Esophagus muscularis mucosa (tissue), 4 donors: ENCODE measurements at regions not wholly inside any gene's neighbourhood (a gene's known extent, or its start where the extent isn't known, plus 50 kb on each side); places are given as distances from the start of the nearest gene placed in this dataset.

Source experiments
- DNase-seq: peaks from one replicate; pipeline ENCODE4 v3.0.0-alpha.2; 2017; ENCODE audit errors: extremely low spot score
- H3K27ac ChIP-seq, 4 donors: fragments of 200-600 bp; sonication (generic); replicated peaks in 1 of 4; 1 replicate in 3 of 4; 2 replicates in 1 of 4; pipeline ENCODE4 v1.5.1; 2016 to 2019; ENCODE audit warnings: mild to moderate bottlenecking in 1 of 4
- H3K27me3 ChIP-seq, 4 donors: fragments of 200-600 bp; sonication (generic); one replicate each; pipeline versions ENCODE4 v1.5.1 to v1.6.0; 2016 to 2019
- H3K36me3 ChIP-seq, 4 donors: fragments of 200-600 bp; sonication (generic); one replicate each; pipeline ENCODE4 v1.5.1; 2016 to 2019
- H3K4me1 ChIP-seq, 4 donors: fragments of 200-600 bp; sonication (generic); one replicate each; pipeline ENCODE4 v1.5.1; 2016 to 2019
- H3K4me3 ChIP-seq, 4 donors: fragments of 200-600 bp; sonication (generic); 1 replicate in 2 of 4; 2 replicates in 2 of 4; pipeline ENCODE4 v1.5.1; 2016 to 2019; ENCODE audit warnings: mild to moderate bottlenecking in 4 of 4, moderate library complexity in 1 of 4
- H3K9me3 ChIP-seq, 4 donors: fragments of 200-600 bp; sonication (generic); 1 replicate in 3 of 4; 2 replicates in 1 of 4; pipeline ENCODE4 v1.5.1; 2016 to 2019
- CTCF ChIP-seq, 3 experiments: fragments of 200-600 bp in 2 of 3; fragments of 450-650 bp in 1 of 3; sonication (generic) in 2 of 3; IDR thresholded peaks; one replicate each; pipeline ENCODE4 v1.5.1; 2017 to 2019; ENCODE audit warnings: antibody characterized with exemption in 3 of 3, mild to moderate bottlenecking in 2 of 3, moderate library complexity in 1 of 3
- EP300 ChIP-seq: sonication (generic); formaldehyde crosslinking; IDR thresholded peaks from one replicate; pipeline ENCODE4 v1.6.1; 2017; ENCODE audit warnings: antibody characterized with exemption
- POLR2A ChIP-seq: fragments of 450-650 bp; IDR thresholded peaks from one replicate; pipeline ENCODE4 v1.6.1; 2017; ENCODE audit warnings: antibody characterized with exemption, moderate library complexity, mild to moderate bottlenecking, low read depth
- POLR2AphosphoS5 ChIP-seq, 2 donors: sonication (generic); formaldehyde crosslinking; IDR thresholded peaks; one replicate each; pipeline ENCODE4 v1.6.1; 2017; ENCODE audit warnings: antibody characterized with exemption in 2 of 2
- WGBS: methylation state at CpG from one replicate; pipeline ENCODE4 v1.1.5; 2018; 5-methylcytosine and 5-hydroxymethylcytosine counted together
- intact Hi-C: fragments of 100-400 bp; cut with DNase I; formaldehyde crosslinking; loops from one replicate; pipeline ENCODE4 v1.15.1; 2023

- H3K27me3 ChIP-seq = no peaks in the 10 kb centered on the region
- intact Hi-C loops = no loop called here
- peaks cover 0 to 8% (median 3%) of the 10 kb centered on the region in 4 donors for H3K4me1 ChIP-seq
- H3K9me3 ChIP-seq = peaks cover 0 to 4% (median 2%) of the 10 kb centered on the region in 4 donors
- DNase-seq = no peak
- H3K36me3 ChIP-seq = no peaks in the 10 kb centered on the region
- WGBS = 81% methylated on average over 4 of the region's 4 CpGs
- no peak overlapping the region for H3K27ac ChIP-seq
- TF ChIP-seq POLR2AphosphoS5 (IDR thresholded peaks at IDR 0.05) (no peak), EP300 (no peak), POLR2A (no peak), CTCF (IDR thresholded peaks at IDR 0.05) (no peak)
- H3K4me3 ChIP-seq = no peak overlapping the region
Measured at GRCh38 chr12:116400636-116401372, 123.3 kb upstream of the MED13L start.

GRCh38 chr12:116401565-116401964 is 124.1 kb upstream of the MED13L start:
- H3K4me1 ChIP-seq = peaks cover 0 to 14% (median 7%) of the 10 kb centered on the region in 4 donors
- 92% methylated on average over 3 of the region's 3 CpGs for WGBS
- peaks cover 0 to 4% (median 2%) of the 10 kb centered on the region in 4 donors for H3K9me3 ChIP-seq
- H3K4me3 ChIP-seq = no peak overlapping the region
- no peak for DNase-seq
- no peak overlapping the region for H3K27ac ChIP-seq
- H3K27me3 ChIP-seq = no peaks in the 10 kb centered on the region
- no peaks in the 10 kb centered on the region for H3K36me3 ChIP-seq
- TF ChIP-seq POLR2A = no peak
- TF ChIP-seq CTCF (IDR thresholded peaks at IDR 0.05) = no peak
- intact Hi-C loops = no loop called here

- no peak for TF ChIP-seq EP300
- no peak for TF ChIP-seq POLR2AphosphoS5 (IDR thresholded peaks at IDR 0.05)
- TF ChIP-seq CTCF (IDR thresholded peaks at IDR 0.05) = no peak
- TF ChIP-seq POLR2A = no peak
- WGBS = 89% methylated on average over 11 of the region's 11 CpGs
- Histone ChIP-seq H3K36me3 (no peaks in the 10 kb centered on the region), H3K4me3 (no peak overlapping the region), H3K27ac (no peak overlapping the region), H3K27me3 (no peaks in the 10 kb centered on the region), H3K9me3 (peaks cover 0 to 4% (median 2%) of the 10 kb centered on the region in 4 donors), H3K4me1 (peaks cover 0 to 20% (median 10%) of the 10 kb centered on the region in 4 donors)
- no peak for DNase-seq
- intact Hi-C loops = no loop called here
Measured at GRCh38 chr12:116402163-116402939, 124.9 kb upstream of the MED13L start.

GRCh38 chr12:116403546-116403945 is 126.1 kb upstream of the MED13L start:
- no peak overlapping the region for H3K4me3 ChIP-seq
- no peaks in the 10 kb centered on the region for H3K36me3 ChIP-seq
- TF ChIP-seq POLR2AphosphoS5 (IDR thresholded peaks at IDR 0.05) (no peak), EP300 (no peak), CTCF (IDR thresholded peaks at IDR 0.05) (no peak), POLR2A (no peak)
- no peaks in the 10 kb centered on the region for H3K27me3 ChIP-seq
- peaks cover 0 to 20% (median 10%) of the 10 kb centered on the region in 4 donors for H3K4me1 ChIP-seq
- intact Hi-C loops = no loop called here
- no peaks in the 10 kb centered on the region for H3K9me3 ChIP-seq
- H3K27ac ChIP-seq = no peak overlapping the region
- DNase-seq = no peak
- WGBS = 93% methylated on average over 3 of the region's 3 CpGs
